K562 (cell line): ENCODE measurements at regions not wholly inside any gene's neighbourhood (a gene's known extent, or its start where the extent isn't known, plus 50 kb on each side); places are given as distances from the start of the nearest gene placed in this dataset.

Experiments
- ATAC-seq: fragments of 200-7000 bp; cut with Tn5 transposase; 3 replicates; pipeline ENCODE4 v1.9.1; 2020; ENCODE audit warnings: moderate library complexity
- BruUV-seq: library from RNA; stranded (reverse); fragments of 400-500 nt; replicated peaks from 2 replicates; lab custom pipeline; 2021; lab: Mats Ljungman, UMichigan
- CTCF ChIA-PET: fragments of 300-600 bp; formaldehyde crosslinking; extraction: SDS; loops from one replicate; lab custom pipeline; 2021; ENCODE audit warnings: low intra/inter-chr PET ratio; lab: Yijun Ruan, JAX
- POLR2A ChIA-PET: fragments of 300-600, 350-650 bp; sonication (Branson Sonifier 250); formaldehyde crosslinking; extraction: SDS; loops from one replicate; lab custom pipeline; 2021; ENCODE audit warnings: antibody characterized with exemption, inconsistent platforms; lab: Yijun Ruan, JAX
- DNase-seq, 4 experiments: peaks; one replicate each; pipeline versions ENCODE4 v3.0.0 to v3.0.0-alpha.2; 2011 to 2018; ENCODE audit warnings: low spot score in 3 of 4, mixed read lengths in 3 of 4; ENCODE audit errors: extremely low read depth in 1 of 4
- FAIRE-seq: peaks from 2 replicates; lab custom pipeline; 2011; peaks lifted over from hg19 to GRCh38; lab: Jason Lieb, UNC
- H2AFZ ChIP-seq: 2 replicates; pipeline ENCODE4 v1.6.0; 2011; ENCODE audit warnings: low read depth, low read length, control low read depth, inconsistent platforms
- H3K27ac ChIP-seq: fragments of 200-600 bp; 3 replicates; pipeline ENCODE4 v1.8.0; 2011; ENCODE audit warnings: low read depth, mild to moderate bottlenecking, control low read depth, inconsistent platforms, low read length, moderate library complexity, mixed read lengths; ENCODE audit errors: extremely low read depth
- H3K27me3 ChIP-seq, 2 experiments: fragments of 300-600 bp in 1 of 2; 2 replicates in 1 of 2; 3 replicates in 1 of 2; pipeline versions ENCODE4 v1.6.0 to v1.8.0; 2011; ENCODE audit warnings: inconsistent platforms in 2 of 2, low read length in 2 of 2, mild to moderate bottlenecking in 1 of 2, mixed read lengths in 1 of 2, moderate library complexity in 1 of 2; ENCODE audit not compliant: control insufficient read depth in 2 of 2, insufficient read depth in 2 of 2
- H3K36me3 ChIP-seq: fragments of 300-600 bp; 3 replicates; pipeline ENCODE4 v1.8.0; 2011; ENCODE audit warnings: mild to moderate bottlenecking, low read length, inconsistent platforms; ENCODE audit not compliant: control insufficient read depth, insufficient read depth
- H3K4me1 ChIP-seq, 2 experiments: fragments of 200-600 bp in 1 of 2; replicated peaks in 1 of 2; 2 replicates in 1 of 2; 3 replicates in 1 of 2; pipeline versions ENCODE4 v1.5.1 to v1.8.0; 2011; ENCODE audit warnings: inconsistent platforms in 2 of 2, low read length in 2 of 2, mild to moderate bottlenecking in 1 of 2, mixed read lengths in 1 of 2, moderate library complexity in 1 of 2; ENCODE audit not compliant: control insufficient read depth in 2 of 2, insufficient read depth in 2 of 2
- H3K4me2 ChIP-seq: 2 replicates; pipeline ENCODE4 v1.6.1; 2011; ENCODE audit warnings: low read length, control low read depth, inconsistent platforms, mixed read lengths; ENCODE audit not compliant: insufficient read depth
- H3K4me3 ChIP-seq: fragments of 200-600 bp; sonication (generic), shearing (Covaris generic); 2 replicates; pipeline ENCODE4 v1.5.1; 2016; ENCODE audit warnings: control low read depth, inconsistent platforms
- H3K79me2 ChIP-seq: fragments of 200-600 bp; 3 replicates; pipeline ENCODE4 v1.8.0; 2011; ENCODE audit warnings: low read length, inconsistent platforms; ENCODE audit not compliant: control insufficient read depth, insufficient read depth
- H3K9ac ChIP-seq, 2 experiments: 2 replicates each; pipeline versions ENCODE4 v1.6.0 to v1.6.1; 2011; ENCODE audit warnings: low read depth in 2 of 2, low read length in 2 of 2, control low read depth in 1 of 2, inconsistent platforms in 1 of 2, mild to moderate bottlenecking in 1 of 2, mixed read lengths in 1 of 2; ENCODE audit not compliant: insufficient read depth in 1 of 2
- H3K9me1 ChIP-seq: one replicate; pipeline ENCODE4 v1.6.0; 2011; ENCODE audit warnings: inconsistent platforms, mild to moderate bottlenecking, low read length, moderate library complexity; ENCODE audit not compliant: control insufficient read depth, insufficient read depth
- H3K9me3 ChIP-seq: replicated peaks from 2 replicates; pipeline ENCODE4 v1.5.1; 2011; ENCODE audit warnings: low read depth, low read length, inconsistent platforms; ENCODE audit not compliant: control insufficient read depth, insufficient read depth
- H4K20me1 ChIP-seq: replicated peaks from 2 replicates; pipeline ENCODE4 v1.6.1; 2011; ENCODE audit warnings: low read length, inconsistent platforms, mixed read lengths; ENCODE audit not compliant: control insufficient read depth, insufficient read depth
- CHD4 ChIP-seq: fragments of 200-600 bp; sonication (generic); IDR thresholded peaks from 3 replicates; pipeline ENCODE4 v1.6.1; 2012; ENCODE audit warnings: low read depth, mild to moderate bottlenecking, mixed read lengths, low read length, inconsistent platforms; ENCODE audit not compliant: insufficient read depth, insufficient replicate concordance, poor library complexity, severe bottlenecking
- DIDO1 ChIP-seq: fragments of 450-650 bp; IDR thresholded peaks from 2 replicates; pipeline ENCODE4 v1.6.1; 2016; ENCODE audit warnings: low read depth, missing biosample characterization, missing genetic modification characterization
- MNT ChIP-seq, 2 experiments: fragments of 450-650 bp; conservative IDR thresholded peaks; 2 replicates each; pipeline ENCODE4 v1.6.1; 2017; ENCODE audit warnings: mild to moderate bottlenecking in 2 of 2, moderate library complexity in 2 of 2
- PHF8 ChIP-seq: fragments of 200-600 bp; sonication (generic); IDR thresholded peaks from 2 replicates; pipeline ENCODE4 v1.6.1; 2012; ENCODE audit warnings: mixed run types, mild to moderate bottlenecking, inconsistent platforms, low read length, moderate library complexity, borderline replicate concordance
- POLR3G ChIP-seq: IDR thresholded peaks from 2 replicates; pipeline ENCODE4 v1.6.1; 2011; ENCODE audit not compliant: insufficient read length, insufficient replicate concordance; ENCODE audit errors: extremely low read depth
- USF1 ChIP-seq: sonication (generic); formaldehyde crosslinking; IDR thresholded peaks from 2 replicates; pipeline ENCODE4 v1.9.0; 2022; ENCODE audit warnings: mild to moderate bottlenecking, missing genetic modification reagents
- ZEB2 ChIP-seq: fragments of 450-650 bp; IDR thresholded peaks from 2 replicates; pipeline ENCODE4 v1.6.1; 2016
- ZNF695 ChIP-seq: fragments of 450-650 bp; formaldehyde crosslinking; IDR thresholded peaks from 2 replicates; pipeline ENCODE4 v1.4.0; 2020; ENCODE audit warnings: mild to moderate bottlenecking, moderate library complexity
- WGBS: fragments of 100-300 bp; shearing (Covaris generic); methylation state at CpG from one replicate; pipeline ENCODE4 v1.1.6; 2016; ENCODE audit warnings: low coverage, mixed read lengths; ENCODE audit not compliant: insufficient coverage; ENCODE audit errors: missing lambda C conversion rate; 5-methylcytosine and 5-hydroxymethylcytosine counted together
- in situ Hi-C: fragments of 300-500 bp; cut with MboI; formaldehyde crosslinking; loops from 4 replicates; pipeline ENCODE4 v1.15.0; 2018; ENCODE audit warnings: inconsistent platforms, mixed read lengths
- intact Hi-C: fragments of 100-400 bp; cut with micrococcal nuclease; formaldehyde crosslinking; loops from 2 replicates; pipeline ENCODE4 v1.14.2; 2022
- TF ChIP-seq, protein P1 (sequence below): fragments of 250-450 bp; sonication (Bioruptor Pico); IDR thresholded peaks from 2 replicates; pipeline ENCODE4 v1.5.0; 2020; ENCODE audit warnings: mild to moderate bottlenecking, borderline replicate concordance
- TF ChIP-seq, protein P2 (sequence below): fragments of 250-450 bp; sonication (Bioruptor Pico); IDR thresholded peaks from 2 replicates; pipeline ENCODE4 v1.8.0; 2021; ENCODE audit warnings: borderline replicate concordance, mild to moderate bottlenecking, moderate library complexity; ENCODE audit not compliant: poor library complexity, severe bottlenecking

DNA sequence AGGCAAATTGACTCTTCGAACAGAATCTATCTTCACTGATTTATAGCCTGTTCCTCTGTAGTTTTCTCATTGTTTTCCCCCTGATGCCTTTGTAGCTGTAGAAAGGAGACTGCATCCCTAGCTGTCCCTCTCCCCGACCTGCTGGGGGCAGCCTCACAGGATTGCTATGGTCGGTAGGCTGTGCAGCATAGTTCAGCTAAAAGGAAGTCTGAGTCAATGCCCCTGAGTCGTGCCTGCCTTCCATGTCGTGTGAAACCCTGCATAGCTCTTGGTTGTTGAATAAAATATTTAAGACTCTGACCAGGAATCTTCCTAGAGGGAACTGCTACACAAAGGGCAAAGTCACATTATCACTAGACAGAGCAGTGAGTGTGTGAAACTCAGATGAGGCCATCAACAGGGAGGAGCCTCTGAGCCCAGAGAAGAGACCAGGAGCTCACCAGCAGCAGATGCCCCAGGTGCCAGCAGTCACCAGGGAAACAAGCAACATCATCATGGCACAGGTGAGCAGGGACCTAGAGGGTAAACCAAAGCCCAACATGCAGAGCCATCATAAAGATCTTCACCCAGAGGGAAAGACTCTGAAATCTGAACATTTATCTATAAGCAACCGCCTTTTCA lies 108.4 kb upstream of the NBEA start:
- Histone ChIP-seq H3K4me1 (no peaks in the 10 kb centered on the region), H3K9me3 (no peaks in the 10 kb centered on the region), H3K27ac (no peak overlapping the region)
- 0% methylated on average over 4 of the region's 6 CpGs for WGBS
- intact Hi-C loops, result no loop called here
- CTCF ChIA-PET, result no interaction called here
- ATAC-seq, result no peak
- TF ChIP-seq ZEB2, result no peak
- TF ChIP-seq MNT (conservative IDR thresholded peaks at IDR 0.05), result no peak
- TF ChIP-seq, all 486 proteins: peak for 0
- POLR2A ChIA-PET, result no interaction called here
- H3K27me3 ChIP-seq, result no peaks in the 10 kb centered on the region
- no peaks in the 10 kb centered on the region for H3K36me3 ChIP-seq
- H3K79me2 ChIP-seq, result no peaks in the 10 kb centered on the region
- H3K9me1 ChIP-seq, result no peaks in the 10 kb centered on the region
- in situ Hi-C loops, result no loop called here
- H3K9ac ChIP-seq, result no peak overlapping the region
- FAIRE-seq (no peak), DNase-seq (no peak)
- no peak overlapping the region for H2AFZ ChIP-seq
- H3K4me2 ChIP-seq, result no peak overlapping the region
- no peaks in the 10 kb centered on the region for H4K20me1 ChIP-seq
- no TSS peak for BruUV-seq
- H3K4me3 ChIP-seq, result no peak overlapping the region

DNA sequence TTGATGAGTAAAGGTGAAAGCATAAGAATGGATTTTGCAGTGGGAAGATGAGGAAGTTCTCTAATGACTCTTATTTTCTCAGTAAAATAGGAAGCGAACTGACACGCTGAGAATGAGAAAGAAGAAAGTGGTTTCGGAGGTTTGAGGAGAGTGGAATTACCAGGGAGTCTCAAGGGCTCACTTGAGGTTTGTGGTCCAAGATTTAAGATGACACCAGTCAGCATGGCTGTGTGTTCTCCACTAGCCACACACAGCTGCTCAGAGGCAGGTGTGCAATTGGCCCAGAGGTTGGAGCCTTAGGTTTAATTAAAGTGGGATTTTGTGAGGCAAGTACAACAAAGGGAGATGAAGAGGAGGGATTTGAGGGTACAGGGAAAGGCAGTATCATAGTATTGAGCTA lies 99.6 kb upstream of the NBEA start:
- no peaks in the 10 kb centered on the region for H3K79me2 ChIP-seq
- TF ChIP-seq, protein P1, sequence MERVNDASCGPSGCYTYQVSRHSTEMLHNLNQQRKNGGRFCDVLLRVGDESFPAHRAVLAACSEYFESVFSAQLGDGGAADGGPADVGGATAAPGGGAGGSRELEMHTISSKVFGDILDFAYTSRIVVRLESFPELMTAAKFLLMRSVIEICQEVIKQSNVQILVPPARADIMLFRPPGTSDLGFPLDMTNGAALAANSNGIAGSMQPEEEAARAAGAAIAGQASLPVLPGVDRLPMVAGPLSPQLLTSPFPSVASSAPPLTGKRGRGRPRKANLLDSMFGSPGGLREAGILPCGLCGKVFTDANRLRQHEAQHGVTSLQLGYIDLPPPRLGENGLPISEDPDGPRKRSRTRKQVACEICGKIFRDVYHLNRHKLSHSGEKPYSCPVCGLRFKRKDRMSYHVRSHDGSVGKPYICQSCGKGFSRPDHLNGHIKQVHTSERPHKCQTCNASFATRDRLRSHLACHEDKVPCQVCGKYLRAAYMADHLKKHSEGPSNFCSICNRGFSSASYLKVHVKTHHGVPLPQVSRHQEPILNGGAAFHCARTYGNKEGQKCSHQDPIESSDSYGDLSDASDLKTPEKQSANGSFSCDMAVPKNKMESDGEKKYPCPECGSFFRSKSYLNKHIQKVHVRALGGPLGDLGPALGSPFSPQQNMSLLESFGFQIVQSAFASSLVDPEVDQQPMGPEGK, result no peak
- no peak for TF ChIP-seq POLR3G
- TF ChIP-seq DIDO1, result no peak
- TF ChIP-seq, protein P2, sequence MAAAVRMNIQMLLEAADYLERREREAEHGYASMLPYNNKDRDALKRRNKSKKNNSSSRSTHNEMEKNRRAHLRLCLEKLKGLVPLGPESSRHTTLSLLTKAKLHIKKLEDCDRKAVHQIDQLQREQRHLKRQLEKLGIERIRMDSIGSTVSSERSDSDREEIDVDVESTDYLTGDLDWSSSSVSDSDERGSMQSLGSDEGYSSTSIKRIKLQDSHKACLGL (CRISPR knock-in tag), result no peak
- no peak for TF ChIP-seq USF1 (CRISPR knock-in tag)
- TF ChIP-seq CHD4, result no peak
- no peak for TF ChIP-seq ZNF695
- TF ChIP-seq PHF8, result no peak

More for the DNA sequence above, 99.6 kb upstream of the NBEA start:
- Histone ChIP-seq H3K9me3 (no peaks in the 10 kb centered on the region), H4K20me1 (no peaks in the 10 kb centered on the region), H3K4me2 (no peak overlapping the region), H3K27me3 (no peaks in the 10 kb centered on the region), H3K4me1 (no peaks in the 10 kb centered on the region), H3K36me3 (no peaks in the 10 kb centered on the region), H3K27ac (no peak overlapping the region), H2AFZ (no peak overlapping the region), H3K9ac (no peak overlapping the region), H3K4me3 (no peak overlapping the region), H3K9me1 (no peaks in the 10 kb centered on the region)
- POLR2A ChIA-PET, result no interaction called here
- FAIRE-seq (no peak), ATAC-seq (no peak), DNase-seq (no peak)
- BruUV-seq, result no TSS peak
- CTCF ChIA-PET, result no interaction called here
- in situ Hi-C loops, result no loop called here
- 2% methylated on average over 3 of the region's 3 CpGs for WGBS
- intact Hi-C loops, result no loop called here
